HEK293T (cell line): ENCODE measurements at regions not wholly inside any gene's neighbourhood (a gene's known extent, or its start where the extent isn't known, plus 50 kb on each side); places are given as distances from the start of the nearest gene placed in this dataset.

Source experiments
- CTCF ChIA-PET: fragments of 350-600 bp; formaldehyde crosslinking; extraction: SDS; loops from one replicate; lab custom pipeline; 2021; ENCODE audit warnings: antibody characterized with exemption, inconsistent platforms; lab: Yijun Ruan, JAX
- POLR2A ChIA-PET: fragments of 350-600 bp; formaldehyde crosslinking; extraction: SDS; loops from one replicate; lab custom pipeline; 2020; ENCODE audit warnings: antibody characterized with exemption, inconsistent platforms; lab: Yijun Ruan, JAX
- DNase-seq: peaks from one replicate; pipeline ENCODE4 v3.0.0; 2012; ENCODE audit warnings: mixed read lengths; ENCODE audit errors: extremely low spot score
- ARNT ChIP-seq: fragments of 450-650 bp; IDR thresholded peaks from 2 replicates; pipeline ENCODE4 v1.6.1; 2017; ENCODE audit warnings: mild to moderate bottlenecking
- BHLHE40 ChIP-seq: fragments of 450-650 bp; IDR thresholded peaks from 2 replicates; pipeline ENCODE4 v1.6.1; 2016; ENCODE audit warnings: mild to moderate bottlenecking, moderate library complexity, borderline replicate concordance
- CTBP1 ChIP-seq: fragments of 450-650 bp; IDR thresholded peaks from 2 replicates; pipeline ENCODE4 v1.6.1; 2016; ENCODE audit warnings: borderline replicate concordance
- ELF4 ChIP-seq: fragments of 450-650 bp; IDR thresholded peaks from 2 replicates; pipeline ENCODE4 v1.6.1; 2017; ENCODE audit warnings: antibody characterized with exemption
- FOXA1 ChIP-seq: fragments of 450-650 bp; IDR thresholded peaks from 2 replicates; pipeline ENCODE4 v1.6.1; 2016; ENCODE audit warnings: mild to moderate bottlenecking
- FOXK2 ChIP-seq: fragments of 450-650 bp; IDR thresholded peaks from 2 replicates; pipeline ENCODE4 v1.6.1; 2016; ENCODE audit warnings: mild to moderate bottlenecking
- FOXM1 ChIP-seq: fragments of 450-650 bp; IDR thresholded peaks from 2 replicates; pipeline ENCODE4 v1.6.1; 2017; ENCODE audit warnings: mild to moderate bottlenecking, borderline replicate concordance
- HDGF ChIP-seq: fragments of 450-650 bp; IDR thresholded peaks from 2 replicates; pipeline ENCODE4 v1.6.1; 2017; ENCODE audit warnings: antibody characterized with exemption, borderline replicate concordance
- L3MBTL2 ChIP-seq: fragments of 450-650 bp; conservative IDR thresholded peaks from 2 replicates; pipeline ENCODE4 v1.6.1; 2016; ENCODE audit warnings: mild to moderate bottlenecking
- LEF1 ChIP-seq: fragments of 450-650 bp; IDR thresholded peaks from 2 replicates; pipeline ENCODE4 v1.6.1; 2017; ENCODE audit warnings: mild to moderate bottlenecking, borderline replicate concordance
- NFRKB ChIP-seq: fragments of 450-650 bp; IDR thresholded peaks from 2 replicates; pipeline ENCODE4 v1.6.1; 2016; ENCODE audit warnings: mild to moderate bottlenecking, moderate library complexity
- SP1 ChIP-seq: fragments of 450-650 bp; IDR thresholded peaks from 2 replicates; pipeline ENCODE4 v1.6.1; 2017
- SUZ12 ChIP-seq: fragments of 450-650 bp; IDR thresholded peaks from 2 replicates; pipeline ENCODE4 v1.6.1; 2016; ENCODE audit warnings: mild to moderate bottlenecking
- TARDBP ChIP-seq: fragments of 450-650 bp; IDR thresholded peaks from 2 replicates; pipeline ENCODE4 v1.6.1; 2016
- ZNF384 ChIP-seq: fragments of 450-650 bp; IDR thresholded peaks from 2 replicates; pipeline ENCODE4 v1.6.1; 2016
- TF ChIP-seq, protein P1 (sequence below): fragments of 450-650 bp; IDR thresholded peaks from 2 replicates; pipeline ENCODE4 v1.6.1; 2016

DNA sequence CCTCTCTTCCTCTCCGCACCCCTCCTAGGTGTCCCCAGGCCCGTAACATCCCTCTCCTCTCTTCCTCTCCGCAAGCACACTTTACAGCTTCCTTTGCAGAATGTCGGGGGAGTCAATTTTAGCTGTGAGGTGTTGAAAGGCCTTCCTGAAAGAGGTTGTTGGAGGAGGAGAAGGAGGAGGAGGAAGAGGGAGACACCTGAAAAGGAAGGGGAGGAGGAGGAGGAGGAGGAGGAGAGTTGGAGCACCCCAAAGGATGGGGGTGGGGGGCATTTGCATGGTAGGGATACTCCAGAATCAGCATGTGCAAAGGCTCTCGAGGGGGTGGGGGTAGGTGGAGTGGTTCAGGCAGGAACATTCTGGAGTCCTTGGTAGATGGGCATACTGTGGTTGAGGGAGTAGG is 1045.1 kb downstream of the TBC1D22A start:
- CTCF ChIA-PET: no interaction called here
- TF ChIP-seq CTBP1 (no peak), FOXA1 (no peak), FOXM1 (no peak), ELF4 (no peak), HDGF (no peak), TARDBP (no peak), SP1 (no peak), BHLHE40 (no peak), ARNT (no peak), L3MBTL2 (no peak), SUZ12 (no peak), NFRKB (no peak), LEF1 (no peak)
- TF ChIP-seq, protein P1, sequence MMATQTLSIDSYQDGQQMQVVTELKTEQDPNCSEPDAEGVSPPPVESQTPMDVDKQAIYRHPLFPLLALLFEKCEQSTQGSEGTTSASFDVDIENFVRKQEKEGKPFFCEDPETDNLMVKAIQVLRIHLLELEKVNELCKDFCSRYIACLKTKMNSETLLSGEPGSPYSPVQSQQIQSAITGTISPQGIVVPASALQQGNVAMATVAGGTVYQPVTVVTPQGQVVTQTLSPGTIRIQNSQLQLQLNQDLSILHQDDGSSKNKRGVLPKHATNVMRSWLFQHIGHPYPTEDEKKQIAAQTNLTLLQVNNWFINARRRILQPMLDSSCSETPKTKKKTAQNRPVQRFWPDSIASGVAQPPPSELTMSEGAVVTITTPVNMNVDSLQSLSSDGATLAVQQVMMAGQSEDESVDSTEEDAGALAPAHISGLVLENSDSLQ: no peak
- no peak for DNase-seq
- POLR2A ChIA-PET: no interaction called here

DNA sequence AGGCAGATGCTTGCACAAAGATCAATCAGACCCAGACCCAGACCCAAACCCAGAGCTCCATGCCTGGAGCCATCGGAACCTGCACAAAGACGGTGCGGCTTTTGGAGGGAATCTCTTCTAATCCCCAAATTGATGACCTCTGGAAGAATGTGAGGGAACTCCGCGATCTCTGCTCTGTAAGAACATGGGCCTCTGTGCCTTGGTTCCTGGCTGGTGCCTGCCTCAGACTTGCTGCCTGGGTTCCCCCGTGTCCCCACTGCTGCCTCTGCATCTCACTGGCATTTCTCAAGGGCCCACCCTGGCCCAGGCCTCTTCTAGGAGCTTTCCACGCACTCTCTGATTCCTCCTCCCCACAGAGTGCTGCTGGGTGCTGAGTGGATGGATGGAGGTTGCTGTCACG is 1044.4 kb downstream of the TBC1D22A start:
- CTCF ChIA-PET: no interaction called here
- no peak for DNase-seq
- no peak for TF ChIP-seq NFRKB
- no peak for TF ChIP-seq FOXA1
- TF ChIP-seq FOXK2: no peak
- TF ChIP-seq CTBP1: no peak
- TF ChIP-seq L3MBTL2: no peak
- no peak for TF ChIP-seq ARNT
- TF ChIP-seq, protein P1: no peak
- TF ChIP-seq LEF1: no peak
- TF ChIP-seq SP1: no peak
- TF ChIP-seq HDGF: no peak
- TF ChIP-seq ZNF384: no peak
- TF ChIP-seq SUZ12: no peak
- TF ChIP-seq BHLHE40: no peak
- no peak for TF ChIP-seq FOXM1
- no peak for TF ChIP-seq TARDBP
- TF ChIP-seq ELF4: no peak
- POLR2A ChIA-PET: no interaction called here

DNA sequence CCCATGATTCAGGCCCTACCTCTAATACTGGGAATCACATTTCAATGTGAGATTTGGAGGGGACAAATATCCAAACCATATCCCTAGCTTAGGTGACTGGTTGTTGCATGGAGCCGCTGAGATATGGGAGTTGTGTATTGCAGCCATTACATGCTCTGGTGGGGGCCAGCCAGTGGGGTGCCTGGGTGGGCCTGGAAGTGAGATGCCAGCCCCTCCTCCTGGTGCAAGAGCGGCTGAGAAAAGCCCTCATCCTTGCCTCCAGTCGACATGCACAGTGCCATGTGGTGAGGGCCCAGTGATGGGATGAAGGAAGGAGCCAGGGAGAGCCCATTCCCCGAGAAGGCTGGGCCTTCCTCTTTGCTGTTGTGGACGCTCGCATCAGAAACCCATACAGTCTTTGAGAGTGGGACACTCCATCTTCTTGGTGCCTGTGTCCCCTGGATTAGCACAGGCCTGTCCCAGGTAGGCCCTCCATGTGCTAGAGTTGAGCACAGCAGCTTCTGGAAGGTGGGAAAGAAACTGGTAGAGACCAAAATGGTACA is 1043.0 kb downstream of the TBC1D22A start:
- DNase-seq: no peak
- ChIA-PET POLR2A (no interaction called here), CTCF (interaction anchor here (0.6 kb wide), 1 partner anchor 1724 kb away, joined by 3 read pairs; no protein-coding TSS in a partner anchor)
- no peak for TF ChIP-seq FOXM1
- TF ChIP-seq FOXK2: no peak
- no peak for TF ChIP-seq HDGF
- TF ChIP-seq ARNT: no peak
- TF ChIP-seq, protein P1: no peak
- no peak for TF ChIP-seq NFRKB
- no peak for TF ChIP-seq L3MBTL2
- no peak for TF ChIP-seq SUZ12
- no peak for TF ChIP-seq SP1
- TF ChIP-seq ELF4: no peak
- no peak for TF ChIP-seq LEF1
- TF ChIP-seq BHLHE40: no peak
- no peak for TF ChIP-seq FOXA1
- no peak for TF ChIP-seq TARDBP
- TF ChIP-seq CTBP1: no peak

DNA sequence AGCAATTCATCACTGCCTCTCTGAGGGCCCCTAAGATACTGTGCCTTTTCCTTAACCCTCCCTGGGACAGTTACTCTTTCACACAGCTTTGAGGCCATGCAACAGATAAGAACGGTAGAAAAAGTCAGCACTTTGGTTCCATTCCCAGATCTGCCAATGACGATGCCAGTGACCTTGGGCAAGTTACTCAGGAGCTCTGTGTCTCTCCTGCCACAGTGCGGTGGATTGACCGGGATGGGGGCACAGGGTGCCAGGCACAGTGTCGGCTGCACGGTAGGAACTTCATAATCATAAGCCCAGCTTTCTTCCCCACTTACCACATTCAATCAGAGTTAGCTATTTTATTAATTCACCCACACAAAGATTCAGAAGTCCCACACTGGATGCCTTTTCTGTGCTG is 1041.8 kb downstream of the TBC1D22A start:
- no peak for DNase-seq
- TF ChIP-seq FOXA1: no peak

DNA sequence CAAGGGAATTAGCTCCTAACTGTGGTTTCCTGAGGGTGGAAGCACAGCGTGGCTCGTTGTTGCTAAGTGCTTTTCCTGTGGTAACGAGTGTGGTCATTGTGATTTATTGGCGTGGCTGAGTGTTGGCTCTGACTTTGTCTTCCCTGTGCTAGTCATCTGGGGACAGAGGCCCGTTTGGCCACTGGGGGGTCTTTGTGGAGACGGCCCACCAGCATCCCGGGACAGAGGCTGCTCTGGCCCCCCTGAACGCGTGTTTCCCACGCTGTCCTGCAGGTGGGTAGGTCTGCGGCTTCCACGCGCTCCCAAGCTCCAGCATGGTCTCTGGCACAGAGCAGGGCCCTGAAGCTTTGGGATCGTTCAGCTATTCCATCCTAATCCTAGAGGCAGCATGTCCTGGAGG is 1040.0 kb downstream of the TBC1D22A start:
- no peak for DNase-seq
- no peak for TF ChIP-seq NFRKB
- TF ChIP-seq CTBP1: no peak
- TF ChIP-seq FOXK2: no peak
- no peak for TF ChIP-seq TARDBP
- no peak for TF ChIP-seq SP1
- no peak for TF ChIP-seq SUZ12
- TF ChIP-seq HDGF: no peak
- TF ChIP-seq LEF1: no peak
- TF ChIP-seq ELF4: no peak
- no peak for TF ChIP-seq L3MBTL2
- POLR2A ChIA-PET: no interaction called here
- CTCF ChIA-PET: interaction anchor here (1.0 kb wide), 1 partner anchor 36 kb away, joined by 4 read pairs; no protein-coding TSS in a partner anchor

More for the DNA sequence above, 1041.8 kb downstream of the TBC1D22A start:
- ChIA-PET CTCF (no interaction called here), POLR2A (no interaction called here)

DNA sequence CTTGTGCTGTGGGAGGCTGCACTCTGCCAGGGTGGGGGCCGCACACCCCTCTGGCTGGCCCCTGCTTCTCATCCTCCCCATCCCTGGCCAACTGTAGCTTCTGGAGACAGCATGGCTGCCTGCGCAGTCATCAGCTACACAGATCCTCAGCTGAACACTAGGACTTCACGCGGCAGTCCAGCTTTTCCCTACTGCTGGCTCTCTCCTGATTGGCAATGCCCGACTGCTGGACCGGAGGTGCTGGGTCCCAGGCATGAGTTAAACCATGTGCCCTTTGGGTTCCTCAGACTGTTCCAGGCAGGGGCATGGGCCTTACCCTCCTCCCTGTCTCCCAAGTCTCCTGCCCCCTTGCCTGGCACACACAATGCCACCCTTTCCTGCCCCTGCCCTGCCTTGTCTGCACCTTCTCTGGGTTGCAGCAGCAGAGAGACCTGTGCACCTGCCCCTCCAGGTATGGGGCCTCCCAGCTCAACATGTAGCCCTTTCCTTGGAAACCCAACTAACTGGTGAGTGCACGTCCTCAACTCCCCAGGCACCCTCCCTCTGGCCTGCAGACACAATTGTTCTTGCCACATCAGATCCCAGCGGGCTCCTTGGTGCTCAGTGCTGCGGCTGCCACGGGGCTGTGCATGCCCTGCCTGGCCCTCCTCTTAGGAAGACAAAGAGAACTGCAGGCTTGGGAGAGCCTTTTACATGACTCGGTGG is 1039.2 kb downstream of the TBC1D22A start:
- CTCF ChIA-PET: interaction anchor here (1.0 kb wide), 1 partner anchor 36 kb away, joined by 4 read pairs; no protein-coding TSS in a partner anchor
- DNase-seq: no peak
- POLR2A ChIA-PET: no interaction called here
- TF ChIP-seq, protein P1: no peak
- TF ChIP-seq FOXA1 (no peak), SP1 (no peak), SUZ12 (no peak), NFRKB (no peak)
